Naive B cell (primary cell): ENCODE measurements at regions not wholly inside any gene's neighbourhood (a gene's known extent, or its start where the extent isn't known, plus 50 kb on each side); places are given as distances from the start of the nearest gene placed in this dataset.

Source experiments
- ATAC-seq, 2 donors: fragments of 150-1000 bp; cut with Tn5 transposase; 2 replicates each; pipeline ENCODE4 v1.10.0; 2021; ENCODE audit warnings: low read depth in 2 of 2, mild to moderate bottlenecking in 2 of 2, moderate library complexity in 2 of 2
- DNase-seq: peaks from one replicate; pipeline ENCODE4 v3.0.0; 2022
- H3K27ac Mint-ChIP-seq, 6 donors: one replicate each; pipeline ENCODE4 v1.8.0; 2020 to 2022; ENCODE audit warnings: mild to moderate bottlenecking in 6 of 6, mixed read lengths in 6 of 6, moderate library complexity in 5 of 6, inconsistent platforms in 2 of 6
- H3K27me3 Mint-ChIP-seq, 3 donors: one replicate each; pipeline ENCODE4 v1.8.0; 2021 to 2022; ENCODE audit warnings: mixed read lengths in 3 of 3, mild to moderate bottlenecking in 1 of 3
- H3K36me3 Mint-ChIP-seq, 2 donors: one replicate each; pipeline ENCODE4 v1.8.0; 2020 to 2022; ENCODE audit warnings: mixed read lengths in 2 of 2, inconsistent platforms in 1 of 2, mild to moderate bottlenecking in 1 of 2
- H3K4me1 Mint-ChIP-seq, 3 donors: one replicate each; pipeline ENCODE4 v1.8.0; 2020 to 2022; ENCODE audit warnings: mixed read lengths in 3 of 3, inconsistent platforms in 1 of 3, mild to moderate bottlenecking in 1 of 3, moderate library complexity in 1 of 3
- H3K4me3 Mint-ChIP-seq, 8 donors: one replicate each; pipeline ENCODE4 v1.8.0; 2020 to 2022; ENCODE audit warnings: mild to moderate bottlenecking in 8 of 8, mixed read lengths in 8 of 8, moderate library complexity in 8 of 8, inconsistent platforms in 2 of 8
- H3K9me3 Mint-ChIP-seq, 7 donors: one replicate each; pipeline ENCODE4 v1.8.0; 2020 to 2022; ENCODE audit warnings: mixed read lengths in 7 of 7, mild to moderate bottlenecking in 5 of 7, inconsistent platforms in 2 of 7, moderate library complexity in 1 of 7

- Mint-ChIP-seq H3K27me3 (no peaks in the 10 kb centered on the region), H3K9me3 (peaks cover 0 to 5% (median 2%) of the 10 kb centered on the region in 7 donors), H3K4me3 (no peak overlapping the region), H3K36me3 (no peaks in the 10 kb centered on the region), H3K4me1 (no peaks in the 10 kb centered on the region), H3K27ac (no peak overlapping the region)
- DNase-seq (no peak), ATAC-seq (no peak)
These were observed 753.8 kb upstream of the B3GALT2 start for GRCh38 chr1:193940176-193940575.

- ATAC-seq (no peak), DNase-seq (no peak)
- peaks cover 0 to 5% (median 2%) of the 10 kb centered on the region in 7 donors for H3K9me3 Mint-ChIP-seq
- H3K27ac Mint-ChIP-seq: no peak overlapping the region
- H3K27me3 Mint-ChIP-seq: no peaks in the 10 kb centered on the region
- H3K4me1 Mint-ChIP-seq: no peaks in the 10 kb centered on the region
- H3K36me3 Mint-ChIP-seq: no peaks in the 10 kb centered on the region
- no peak overlapping the region for H3K4me3 Mint-ChIP-seq
These were observed 753.2 kb upstream of the B3GALT2 start for GRCh38 chr1:193939585-193939984.

GRCh38 chr1:193937308-193937707 lies 750.9 kb upstream of the B3GALT2 start:
- ATAC-seq (no peak), DNase-seq (no peak)
- Mint-ChIP-seq H3K4me1 (no peaks in the 10 kb centered on the region), H3K36me3 (no peaks in the 10 kb centered on the region), H3K4me3 (no peak overlapping the region), H3K9me3 (peaks cover 0 to 5% (median 1%) of the 10 kb centered on the region in 7 donors), H3K27me3 (no peaks in the 10 kb centered on the region), H3K27ac (no peak overlapping the region)

GRCh38 chr1:193932979-193933378 lies 746.6 kb upstream of the B3GALT2 start:
- H3K4me1 Mint-ChIP-seq: no peaks in the 10 kb centered on the region
- H3K9me3 Mint-ChIP-seq: peaks cover 0 to 9% (median 4%) of the 10 kb centered on the region in 7 donors
- no peak for ATAC-seq
- no peak overlapping the region for H3K4me3 Mint-ChIP-seq
- no peak overlapping the region for H3K27ac Mint-ChIP-seq
- H3K27me3 Mint-ChIP-seq: no peaks in the 10 kb centered on the region
- H3K36me3 Mint-ChIP-seq: no peaks in the 10 kb centered on the region
- no peak for DNase-seq

GRCh38 chr1:193931356-193931755 lies 744.9 kb upstream of the B3GALT2 start:
- DNase-seq: no peak
- Mint-ChIP-seq H3K36me3 (no peaks in the 10 kb centered on the region), H3K9me3 (peaks cover 0 to 17% (median 8%) of the 10 kb centered on the region in 7 donors), H3K4me1 (no peaks in the 10 kb centered on the region), H3K27me3 (no peaks in the 10 kb centered on the region), H3K27ac (no peak overlapping the region), H3K4me3 (no peak overlapping the region)
- ATAC-seq: no peak

- Mint-ChIP-seq H3K9me3 (peaks cover 0 to 17% (median 6%) of the 10 kb centered on the region in 7 donors), H3K4me1 (no peaks in the 10 kb centered on the region), H3K4me3 (no peak overlapping the region), H3K27ac (no peak overlapping the region), H3K27me3 (no peaks in the 10 kb centered on the region), H3K36me3 (no peaks in the 10 kb centered on the region)
- DNase-seq (no peak), ATAC-seq (no peak)
These were observed 743.1 kb upstream of the B3GALT2 start for GRCh38 chr1:193929374-193930033.

GRCh38 chr1:193927550-193927949 lies 741.1 kb upstream of the B3GALT2 start:
- no peaks in the 10 kb centered on the region for H3K27me3 Mint-ChIP-seq
- H3K36me3 Mint-ChIP-seq: no peaks in the 10 kb centered on the region
- peaks cover 0 to 17% (median 6%) of the 10 kb centered on the region in 7 donors for H3K9me3 Mint-ChIP-seq
- H3K4me1 Mint-ChIP-seq: no peaks in the 10 kb centered on the region
- DNase-seq (no peak), ATAC-seq (no peak)
- no peak overlapping the region for H3K4me3 Mint-ChIP-seq
- H3K27ac Mint-ChIP-seq: no peak overlapping the region

GRCh38 chr1:193926956-193927355 lies 740.5 kb upstream of the B3GALT2 start:
- H3K27ac Mint-ChIP-seq: no peak overlapping the region
- no peaks in the 10 kb centered on the region for H3K36me3 Mint-ChIP-seq
- no peaks in the 10 kb centered on the region for H3K27me3 Mint-ChIP-seq
- DNase-seq (no peak), ATAC-seq (no peak)
- no peak overlapping the region for H3K4me3 Mint-ChIP-seq
- no peaks in the 10 kb centered on the region for H3K4me1 Mint-ChIP-seq
- peaks cover 0 to 17% (median 6%) of the 10 kb centered on the region in 7 donors for H3K9me3 Mint-ChIP-seq

- Mint-ChIP-seq H3K4me3 (no peak overlapping the region), H3K9me3 (peaks cover 0 to 4% (median 0%) of the 10 kb centered on the region in 7 donors), H3K36me3 (no peaks in the 10 kb centered on the region), H3K27me3 (no peaks in the 10 kb centered on the region), H3K4me1 (no peaks in the 10 kb centered on the region), H3K27ac (no peak overlapping the region)
- DNase-seq: no peak
- no peak for ATAC-seq
These were observed 733.4 kb upstream of the B3GALT2 start for GRCh38 chr1:193919827-193920226.

GRCh38 chr1:193916452-193916851 lies 730.0 kb upstream of the B3GALT2 start:
- Mint-ChIP-seq H3K4me1 (no peaks in the 10 kb centered on the region), H3K4me3 (no peak overlapping the region), H3K27me3 (peaks cover 0 to 4% (median 0%) of the 10 kb centered on the region in 3 donors), H3K9me3 (peaks cover 0 to 4% (median 0%) of the 10 kb centered on the region in 7 donors), H3K36me3 (no peaks in the 10 kb centered on the region), H3K27ac (no peak overlapping the region)
- ATAC-seq (no peak), DNase-seq (no peak)

GRCh38 chr1:193914871-193915270 lies 728.5 kb upstream of the B3GALT2 start:
- H3K27ac Mint-ChIP-seq: no peak overlapping the region
- peaks cover 0 to 6% (median 0%) of the 10 kb centered on the region in 3 donors for H3K27me3 Mint-ChIP-seq
- no peaks in the 10 kb centered on the region for H3K36me3 Mint-ChIP-seq
- ATAC-seq: no peak
- peaks cover 0 to 4% (median 0%) of the 10 kb centered on the region in 7 donors for H3K9me3 Mint-ChIP-seq
- no peak overlapping the region for H3K4me3 Mint-ChIP-seq
- no peak for DNase-seq
- H3K4me1 Mint-ChIP-seq: no peaks in the 10 kb centered on the region

GRCh38 chr1:193909406-193910082 lies 723.1 kb upstream of the B3GALT2 start:
- ATAC-seq: no peak
- H3K4me3 Mint-ChIP-seq: no peak overlapping the region
- peaks cover 0 to 3% (median 0%) of the 10 kb centered on the region in 7 donors for H3K9me3 Mint-ChIP-seq
- DNase-seq: no peak
- no peak overlapping the region for H3K27ac Mint-ChIP-seq
- no peaks in the 10 kb centered on the region for H3K4me1 Mint-ChIP-seq
- H3K36me3 Mint-ChIP-seq: no peaks in the 10 kb centered on the region
- H3K27me3 Mint-ChIP-seq: peaks cover 0 to 7% (median 0%) of the 10 kb centered on the region in 3 donors

- Mint-ChIP-seq H3K27me3 (peaks cover 0 to 4% (median 0%) of the 10 kb centered on the region in 3 donors), H3K9me3 (peaks cover 0 to 3% (median 0%) of the 10 kb centered on the region in 7 donors), H3K36me3 (no peaks in the 10 kb centered on the region), H3K4me1 (no peaks in the 10 kb centered on the region), H3K27ac (peak overlapping the region in 1 of 6 donors; percentile 0), H3K4me3 (no peak overlapping the region)
- ATAC-seq: no peak
- no peak for DNase-seq
These were observed 719.1 kb upstream of the B3GALT2 start for GRCh38 chr1:193905288-193906085.
